ENCODE measurements at regions not wholly inside any gene's neighbourhood (a gene's known extent, or its start where the extent isn't known, plus 50 kb on each side); places are given as distances from the start of the nearest gene placed in this dataset.

DNA sequence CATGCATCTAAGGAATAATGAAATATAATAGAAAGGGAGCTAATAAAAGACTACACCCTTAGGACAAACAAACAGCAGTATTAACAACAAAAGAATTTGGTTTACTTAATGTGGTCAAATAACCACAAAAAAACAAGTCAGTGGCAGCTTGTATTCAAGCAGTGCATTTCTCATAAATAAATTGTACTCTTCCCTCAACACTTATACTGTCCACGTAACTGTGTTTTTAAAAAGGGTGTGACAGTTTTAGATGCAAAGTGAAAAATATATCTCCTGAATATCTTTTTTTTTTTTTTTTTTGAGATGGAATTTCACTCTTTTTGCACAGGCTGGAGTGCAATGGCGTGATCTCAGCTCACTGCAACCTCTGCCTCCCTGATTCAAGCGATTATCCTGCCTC is 698.2 kb upstream of the CADM2 start:
- DNase-seq (ENCODE audit: low read depth) = no peak
- no peak overlapping the region for H3K4me3 ChIP-seq (replicated peaks; ENCODE audit: low read depth, low read length)
- TF ChIP-seq, protein P1, sequence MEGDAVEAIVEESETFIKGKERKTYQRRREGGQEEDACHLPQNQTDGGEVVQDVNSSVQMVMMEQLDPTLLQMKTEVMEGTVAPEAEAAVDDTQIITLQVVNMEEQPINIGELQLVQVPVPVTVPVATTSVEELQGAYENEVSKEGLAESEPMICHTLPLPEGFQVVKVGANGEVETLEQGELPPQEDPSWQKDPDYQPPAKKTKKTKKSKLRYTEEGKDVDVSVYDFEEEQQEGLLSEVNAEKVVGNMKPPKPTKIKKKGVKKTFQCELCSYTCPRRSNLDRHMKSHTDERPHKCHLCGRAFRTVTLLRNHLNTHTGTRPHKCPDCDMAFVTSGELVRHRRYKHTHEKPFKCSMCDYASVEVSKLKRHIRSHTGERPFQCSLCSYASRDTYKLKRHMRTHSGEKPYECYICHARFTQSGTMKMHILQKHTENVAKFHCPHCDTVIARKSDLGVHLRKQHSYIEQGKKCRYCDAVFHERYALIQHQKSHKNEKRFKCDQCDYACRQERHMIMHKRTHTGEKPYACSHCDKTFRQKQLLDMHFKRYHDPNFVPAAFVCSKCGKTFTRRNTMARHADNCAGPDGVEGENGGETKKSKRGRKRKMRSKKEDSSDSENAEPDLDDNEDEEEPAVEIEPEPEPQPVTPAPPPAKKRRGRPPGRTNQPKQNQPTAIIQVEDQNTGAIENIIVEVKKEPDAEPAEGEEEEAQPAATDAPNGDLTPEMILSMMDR (IDR thresholded peaks at IDR 0.05; ENCODE audit: low read length, missing control alignments) = no peak

DNA sequence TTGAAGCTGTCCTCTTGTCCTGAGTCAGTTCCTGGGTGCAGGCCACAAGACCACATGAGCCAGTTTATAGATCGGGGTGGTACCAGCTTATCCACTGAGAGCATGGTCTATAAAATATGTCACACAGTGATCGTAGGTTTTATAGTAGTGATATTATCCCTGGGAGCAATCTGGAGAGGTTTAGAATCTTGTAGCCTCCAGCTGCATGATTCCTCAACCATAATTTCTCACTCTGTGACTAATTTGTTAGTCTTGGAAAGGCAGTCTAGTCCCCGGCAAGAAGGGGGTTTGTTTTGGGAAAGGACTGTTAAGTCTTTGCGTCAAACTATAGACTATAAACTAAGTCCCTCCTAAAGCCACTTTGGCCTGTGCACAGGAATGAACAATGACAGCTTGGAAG is 693.0 kb upstream of the CADM2 start:
- TF ChIP-seq, protein P1 (IDR thresholded peaks at IDR 0.05; ENCODE audit: low read length, missing control alignments) = no peak
- DNase-seq (ENCODE audit: low read depth) = no peak
- H3K4me3 ChIP-seq (replicated peaks; ENCODE audit: low read depth, low read length) = no peak overlapping the region

DNA sequence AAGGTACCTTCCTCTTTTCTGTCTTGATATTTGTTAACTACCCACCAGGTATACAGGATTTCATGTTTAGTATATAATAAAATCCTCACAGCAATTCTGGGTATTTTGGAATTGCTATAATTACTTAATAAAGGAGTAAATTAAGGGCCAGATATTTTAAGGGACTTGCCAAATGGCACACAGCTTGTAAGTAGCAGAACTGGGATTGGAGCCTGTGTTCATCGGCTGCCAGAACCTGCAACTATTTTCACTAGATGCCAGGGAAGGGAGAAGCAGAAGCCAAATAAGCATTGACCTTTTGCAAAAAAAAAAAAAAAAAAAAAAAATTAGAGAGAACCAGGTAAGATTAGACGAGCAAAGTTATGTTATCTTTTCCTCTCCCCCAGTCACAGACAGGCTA is 683.3 kb upstream of the CADM2 start:
- no peak for DNase-seq (ENCODE audit: low read depth)
- TF ChIP-seq, protein P1 (IDR thresholded peaks at IDR 0.05; ENCODE audit: low read length, missing control alignments) = no peak
- no peak overlapping the region for H3K4me3 ChIP-seq (replicated peaks; ENCODE audit: low read depth, low read length)

DNA sequence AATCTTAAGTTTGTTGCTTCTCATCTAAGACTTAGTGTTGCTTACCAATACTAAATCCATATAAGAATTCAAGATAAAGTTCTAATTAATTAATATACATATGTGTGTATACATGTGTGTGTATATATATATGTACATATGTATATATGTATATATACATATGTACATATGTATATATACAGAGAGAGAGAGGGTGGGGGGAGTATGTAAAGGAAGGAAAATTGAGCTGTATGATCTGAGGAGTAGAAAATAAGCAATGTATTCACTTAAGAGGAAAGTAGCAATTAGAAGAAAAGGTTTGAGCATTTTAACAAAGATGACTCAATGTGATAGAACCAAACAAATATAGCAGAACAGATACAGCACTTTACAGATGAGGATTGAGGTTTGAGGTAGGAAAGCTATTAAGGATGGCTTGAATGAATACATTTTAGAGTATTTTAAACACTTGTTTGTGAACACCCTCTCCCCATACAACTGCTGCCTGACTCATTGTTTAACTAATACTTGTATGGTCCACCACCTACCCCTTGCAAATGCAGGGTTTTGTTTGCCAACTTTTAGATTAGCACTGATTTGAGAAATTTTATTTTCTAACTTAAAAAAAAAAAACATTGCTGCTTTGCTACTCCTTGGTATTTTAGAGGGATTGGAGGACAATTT is 681.1 kb upstream of the CADM2 start:
- TF ChIP-seq, protein P1 (IDR thresholded peaks at IDR 0.05; ENCODE audit: low read length, missing control alignments) = no peak
- DNase-seq (ENCODE audit: low read depth) = no peak
- no peak overlapping the region for H3K4me3 ChIP-seq (replicated peaks; ENCODE audit: low read depth, low read length)

DNA sequence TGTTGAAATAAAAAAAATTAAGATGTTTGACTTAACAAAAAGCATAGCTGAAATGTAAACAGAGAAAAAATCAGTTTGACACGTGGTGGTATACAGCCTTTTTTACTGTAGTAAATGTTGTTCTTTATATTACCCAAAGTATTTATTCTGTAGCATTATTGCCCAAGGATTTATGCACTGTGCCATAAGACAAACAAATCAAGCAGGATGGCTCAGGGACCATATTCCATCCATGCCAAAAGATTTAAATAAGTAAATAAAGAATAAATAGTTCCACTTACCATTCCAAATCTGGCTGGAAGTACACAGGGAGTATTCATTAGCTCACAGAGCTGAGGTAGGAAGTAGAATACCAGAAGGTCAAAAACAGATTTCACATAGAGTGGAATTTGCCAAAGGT is 666.7 kb upstream of the CADM2 start:
- no peak overlapping the region for H3K4me3 ChIP-seq (replicated peaks; ENCODE audit: low read depth, low read length)
- TF ChIP-seq, protein P1 (IDR thresholded peaks at IDR 0.05; ENCODE audit: low read length, missing control alignments) = no peak
- no peak for DNase-seq (ENCODE audit: low read depth)

DNA sequence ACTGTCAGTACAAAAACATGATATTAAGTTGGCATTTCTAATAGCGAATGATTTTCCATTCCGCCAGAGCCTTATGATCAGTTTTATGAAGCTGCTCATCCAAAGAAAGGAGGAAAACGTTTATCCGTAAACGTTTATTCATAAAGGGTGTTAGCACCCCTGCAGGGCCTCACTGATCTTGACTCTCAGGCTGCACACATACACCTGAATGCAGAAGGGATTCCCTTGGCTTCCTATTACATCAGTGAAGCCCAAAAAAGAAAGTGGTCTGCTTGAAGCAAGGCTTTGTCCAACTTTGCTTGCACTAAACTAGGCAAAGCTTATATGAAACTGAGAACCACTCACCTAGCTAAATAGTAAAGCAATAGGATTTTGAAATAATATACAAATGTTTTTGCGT is 659.5 kb upstream of the CADM2 start:
- DNase-seq (ENCODE audit: low read depth) = no peak
- TF ChIP-seq, protein P1 (IDR thresholded peaks at IDR 0.05; ENCODE audit: low read length, missing control alignments) = no peak
- H3K4me3 ChIP-seq (replicated peaks; ENCODE audit: low read depth, low read length) = no peak overlapping the region

DNA sequence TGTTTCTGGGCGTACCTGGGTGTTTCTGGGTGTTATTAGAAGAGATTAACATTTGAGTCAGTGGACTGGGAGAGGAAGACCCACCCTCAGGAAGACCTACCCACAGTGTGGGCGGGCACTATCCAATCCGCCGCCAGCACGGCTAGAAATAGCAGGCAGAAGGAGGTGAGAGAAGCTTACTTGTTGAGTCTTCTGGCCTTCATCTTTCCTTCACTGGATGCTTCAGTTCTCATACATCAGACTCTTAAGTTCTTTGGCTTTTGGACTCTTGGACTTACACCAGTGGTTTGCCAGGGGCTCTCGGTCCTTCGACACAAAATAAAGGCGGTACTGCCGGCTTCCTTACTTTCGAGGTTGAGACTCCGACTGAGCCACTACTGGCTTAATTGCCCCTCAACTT is 654.6 kb upstream of the CADM2 start:
- TF ChIP-seq, protein P1 (IDR thresholded peaks at IDR 0.05; ENCODE audit: low read length, missing control alignments) = no peak
- no peak for DNase-seq (ENCODE audit: low read depth)
- no peak overlapping the region for H3K4me3 ChIP-seq (replicated peaks; ENCODE audit: low read depth, low read length)

Data from fibroblast of pulmonary artery (primary cell).